HEK293 (cell line): ENCODE measurements at regions not wholly inside any gene's neighbourhood (a gene's known extent, or its start where the extent isn't known, plus 50 kb on each side); places are given as distances from the start of the nearest gene placed in this dataset.

Experiments
- CTCF ChIA-PET: fragments of 350-600 bp; formaldehyde crosslinking; extraction: SDS; loops from one replicate; lab custom pipeline; 2021; ENCODE audit warnings: antibody characterized with exemption; lab: Yijun Ruan, JAX
- POLR2A ChIA-PET: fragments of 300-600 bp; formaldehyde crosslinking; extraction: SDS; loops from one replicate; lab custom pipeline; 2020; ENCODE audit warnings: antibody characterized with exemption, inconsistent platforms; lab: Yijun Ruan, JAX
- H3K27ac ChIP-seq: fragments of 200-500 bp; sonication (Bioruptor generic); 2 replicates; pipeline ENCODE4 v1.5.1; 2014; ENCODE audit warnings: low read depth, low read length, control low read depth, inconsistent platforms; ENCODE audit errors: extremely low read depth
- H3K36me3 ChIP-seq, 2 experiments: fragments of 200-500 bp in 1 of 2; sonication (Bioruptor generic) in 1 of 2; 1 replicate in 1 of 2; 2 replicates in 1 of 2; pipeline ENCODE4 v1.5.1; 2014 to 2017; ENCODE audit warnings: inconsistent platforms in 2 of 2, low read length in 2 of 2; ENCODE audit not compliant: control insufficient read depth in 2 of 2, insufficient read depth in 1 of 2
- H3K4me1 ChIP-seq: fragments of 200-500 bp; sonication (Bioruptor generic); 2 replicates; pipeline ENCODE4 v1.5.1; 2014; ENCODE audit warnings: mild to moderate bottlenecking, low read length, inconsistent platforms; ENCODE audit not compliant: control insufficient read depth, insufficient read depth
- H3K4me3 ChIP-seq: 2 replicates; pipeline ENCODE4 v1.5.1; 2011; ENCODE audit warnings: low read depth, mild to moderate bottlenecking, control low read depth, low read length, moderate library complexity
- H3K9me3 ChIP-seq: fragments of 200-500 bp; sonication (Bioruptor generic); 2 replicates; pipeline ENCODE4 v1.5.1; 2014; ENCODE audit warnings: low read depth, low read length, inconsistent platforms; ENCODE audit not compliant: control insufficient read depth, insufficient read depth
- BCL6B ChIP-seq: fragments of 450-650 bp; formaldehyde crosslinking; IDR thresholded peaks from 2 replicates; pipeline ENCODE4 v1.5.1; 2017; ENCODE audit warnings: missing biosample characterization, missing genetic modification characterization
- HIC1 ChIP-seq: fragments of 450-650 bp; formaldehyde crosslinking; IDR thresholded peaks from 2 replicates; pipeline ENCODE4 v1.5.1; 2016; ENCODE audit warnings: missing biosample characterization, missing genetic modification characterization
- HOXD13 ChIP-seq: sonication (generic); formaldehyde crosslinking; IDR thresholded peaks from 2 replicates; pipeline ENCODE4 v1.8.0; 2022; ENCODE audit warnings: missing genetic modification reagents, borderline replicate concordance
- PRDM6 ChIP-seq: fragments of 450-650 bp; formaldehyde crosslinking; IDR thresholded peaks from 2 replicates; pipeline ENCODE4 v1.5.1; 2017; ENCODE audit warnings: missing biosample characterization, missing genetic modification characterization
- SCRT1 ChIP-seq: fragments of 450-650 bp; formaldehyde crosslinking; IDR thresholded peaks from 2 replicates; pipeline ENCODE4 v1.5.1; 2016; ENCODE audit warnings: missing biosample characterization, missing genetic modification characterization, borderline replicate concordance
- ZNF10 ChIP-seq: fragments of 450-650 bp; formaldehyde crosslinking; IDR thresholded peaks from 2 replicates; pipeline ENCODE4 v1.5.1; 2017; ENCODE audit warnings: missing biosample characterization, missing genetic modification characterization
- ZNF223 ChIP-seq: fragments of 450-650 bp; formaldehyde crosslinking; IDR thresholded peaks from 2 replicates; pipeline ENCODE4 v1.5.1; 2016; ENCODE audit warnings: missing biosample characterization, missing genetic modification characterization
- ZNF26 ChIP-seq: fragments of 450-650 bp; formaldehyde crosslinking; IDR thresholded peaks from 2 replicates; pipeline ENCODE4 v1.5.1; 2016; ENCODE audit warnings: missing biosample characterization, missing genetic modification characterization
- ZNF354C ChIP-seq: fragments of 450-650 bp; formaldehyde crosslinking; IDR thresholded peaks from 2 replicates; pipeline ENCODE4 v1.5.1; 2016; ENCODE audit warnings: missing biosample characterization, missing genetic modification characterization, low read depth, borderline replicate concordance
- ZNF391 ChIP-seq: fragments of 450-650 bp; formaldehyde crosslinking; IDR thresholded peaks from 2 replicates; pipeline ENCODE4 v1.5.1; 2016; ENCODE audit warnings: low read depth, missing biosample characterization, missing genetic modification characterization, borderline replicate concordance
- ZNF404 ChIP-seq: fragments of 450-650 bp; formaldehyde crosslinking; IDR thresholded peaks from 2 replicates; pipeline ENCODE4 v1.5.1; 2017; ENCODE audit warnings: missing biosample characterization, missing genetic modification characterization
- ZNF561 ChIP-seq: fragments of 450-650 bp; IDR thresholded peaks from 2 replicates; pipeline ENCODE4 v1.5.1; 2018; ENCODE audit warnings: missing biosample characterization, missing genetic modification characterization, borderline replicate concordance
- ZNF600 ChIP-seq: fragments of 450-650 bp; formaldehyde crosslinking; IDR thresholded peaks from 2 replicates; pipeline ENCODE4 v1.5.1; 2016; ENCODE audit warnings: missing biosample characterization, missing genetic modification characterization
- ZNF660 ChIP-seq: fragments of 450-650 bp; IDR thresholded peaks from 2 replicates; pipeline ENCODE4 v1.5.1; 2018; ENCODE audit warnings: missing biosample characterization, mild to moderate bottlenecking, missing genetic modification characterization
- ZNF707 ChIP-seq: fragments of 450-650 bp; formaldehyde crosslinking; IDR thresholded peaks from 2 replicates; pipeline ENCODE4 v1.5.1; 2016; ENCODE audit warnings: missing biosample characterization, missing genetic modification characterization
- ZNF747 ChIP-seq: fragments of 450-650 bp; formaldehyde crosslinking; IDR thresholded peaks from 2 replicates; pipeline ENCODE4 v1.5.1; 2016; ENCODE audit warnings: missing biosample characterization, missing genetic modification characterization
- ZNF843 ChIP-seq: fragments of 450-650 bp; formaldehyde crosslinking; IDR thresholded peaks from 2 replicates; pipeline ENCODE4 v1.5.1; 2016; ENCODE audit warnings: missing biosample characterization, missing genetic modification characterization
- ZSCAN30 ChIP-seq: fragments of 450-650 bp; IDR thresholded peaks from 2 replicates; pipeline ENCODE4 v1.5.1; 2018; ENCODE audit warnings: missing biosample characterization, mild to moderate bottlenecking, missing genetic modification characterization, moderate library complexity
- TF ChIP-seq, protein P1 (sequence below): fragments of 450-650 bp; formaldehyde crosslinking; IDR thresholded peaks from 2 replicates; pipeline ENCODE4 v1.5.1; 2016; ENCODE audit warnings: missing biosample characterization, missing genetic modification characterization
- TF ChIP-seq, protein P2 (sequence below): fragments of 450-650 bp; formaldehyde crosslinking; IDR thresholded peaks from 2 replicates; pipeline ENCODE4 v1.5.1; 2016; ENCODE audit warnings: missing biosample characterization, missing genetic modification characterization, borderline replicate concordance

DNA sequence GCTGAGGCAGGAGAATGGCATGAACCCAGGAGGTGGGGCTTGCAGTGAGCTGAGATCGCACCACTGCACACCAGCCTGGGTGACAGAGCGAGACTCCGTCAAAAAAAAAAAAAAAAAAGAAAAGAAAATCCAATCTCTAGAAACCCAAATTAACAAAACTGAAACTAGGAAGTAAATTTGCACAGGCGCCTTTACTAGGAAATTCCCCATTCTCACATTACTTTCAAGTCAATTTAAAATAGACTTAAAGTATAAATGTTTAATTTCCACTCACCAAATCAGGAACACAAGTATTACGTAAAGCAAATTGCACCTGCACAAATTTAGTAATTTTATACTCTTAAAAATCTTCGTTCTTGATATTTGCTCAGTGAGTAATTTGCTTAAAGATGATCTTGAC, 67.8 kb upstream of the BCAR3 start:
- TF ChIP-seq, protein P1, sequence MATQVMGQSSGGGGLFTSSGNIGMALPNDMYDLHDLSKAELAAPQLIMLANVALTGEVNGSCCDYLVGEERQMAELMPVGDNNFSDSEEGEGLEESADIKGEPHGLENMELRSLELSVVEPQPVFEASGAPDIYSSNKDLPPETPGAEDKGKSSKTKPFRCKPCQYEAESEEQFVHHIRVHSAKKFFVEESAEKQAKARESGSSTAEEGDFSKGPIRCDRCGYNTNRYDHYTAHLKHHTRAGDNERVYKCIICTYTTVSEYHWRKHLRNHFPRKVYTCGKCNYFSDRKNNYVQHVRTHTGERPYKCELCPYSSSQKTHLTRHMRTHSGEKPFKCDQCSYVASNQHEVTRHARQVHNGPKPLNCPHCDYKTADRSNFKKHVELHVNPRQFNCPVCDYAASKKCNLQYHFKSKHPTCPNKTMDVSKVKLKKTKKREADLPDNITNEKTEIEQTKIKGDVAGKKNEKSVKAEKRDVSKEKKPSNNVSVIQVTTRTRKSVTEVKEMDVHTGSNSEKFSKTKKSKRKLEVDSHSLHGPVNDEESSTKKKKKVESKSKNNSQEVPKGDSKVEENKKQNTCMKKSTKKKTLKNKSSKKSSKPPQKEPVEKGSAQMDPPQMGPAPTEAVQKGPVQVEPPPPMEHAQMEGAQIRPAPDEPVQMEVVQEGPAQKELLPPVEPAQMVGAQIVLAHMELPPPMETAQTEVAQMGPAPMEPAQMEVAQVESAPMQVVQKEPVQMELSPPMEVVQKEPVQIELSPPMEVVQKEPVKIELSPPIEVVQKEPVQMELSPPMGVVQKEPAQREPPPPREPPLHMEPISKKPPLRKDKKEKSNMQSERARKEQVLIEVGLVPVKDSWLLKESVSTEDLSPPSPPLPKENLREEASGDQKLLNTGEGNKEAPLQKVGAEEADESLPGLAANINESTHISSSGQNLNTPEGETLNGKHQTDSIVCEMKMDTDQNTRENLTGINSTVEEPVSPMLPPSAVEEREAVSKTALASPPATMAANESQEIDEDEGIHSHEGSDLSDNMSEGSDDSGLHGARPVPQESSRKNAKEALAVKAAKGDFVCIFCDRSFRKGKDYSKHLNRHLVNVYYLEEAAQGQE (tag by site-specific recombination): no peak
- no peak for TF ChIP-seq ZNF404 (tag by site-specific recombination)
- TF ChIP-seq ZNF223: no peak
- no peak for TF ChIP-seq ZNF660 (tag by site-specific recombination)
- Histone ChIP-seq H3K4me1 (0 out of 2 replicates have a peak, but pooled peaks cover 2% of the 10 kb centered on the region), H3K27ac (no peak overlapping the region), H3K4me3 (no peak overlapping the region), H3K36me3 (no peaks in the 10 kb centered on the region), H3K9me3 (no peaks in the 10 kb centered on the region)
- ChIA-PET CTCF (interaction anchor here (0.8 to 1.5 kb wide), 6 partner anchors 14 to 95 kb away, joined by 3 to 6 read pairs (median 4); no protein-coding TSS in a partner anchor), POLR2A (interaction anchor here (0.7 kb wide), 1 partner anchor 32 kb away, joined by 8 read pairs; no protein-coding TSS in a partner anchor)

GRCh38 chr1:93746021-93746812, 64.6 kb upstream of the BCAR3 start:
- Histone ChIP-seq H3K36me3 (no peaks in the 10 kb centered on the region), H3K4me3 (no peak overlapping the region), H3K27ac (no peak overlapping the region), H3K9me3 (no peaks in the 10 kb centered on the region), H3K4me1 (0 out of 2 replicates have a peak, but pooled peaks cover 2% of the 10 kb centered on the region)
- ChIA-PET POLR2A (no interaction called here), CTCF (interaction anchor here (0.6 to 1.2 kb wide), 3 partner anchors 67 to 822 kb away, joined by 3 to 5 read pairs (median 3); no protein-coding TSS in a partner anchor)
- TF ChIP-seq SCRT1 (tag by site-specific recombination) (no peak), PRDM6 (tag by site-specific recombination) (no peak), ZNF10 (tag by site-specific recombination) (no peak), ZNF561 (tag by site-specific recombination) (no peak), HIC1 (tag by site-specific recombination) (no peak), ZNF600 (tag by site-specific recombination) (no peak), HOXD13 (no peak), ZNF843 (tag by site-specific recombination) (no peak), ZNF354C (tag by site-specific recombination) (no peak), ZNF707 (tag by site-specific recombination) (no peak), ZNF391 (no peak), BCL6B (tag by site-specific recombination) (no peak), ZSCAN30 (no peak), ZNF747 (tag by site-specific recombination) (no peak), ZNF26 (tag by site-specific recombination) (no peak)
- TF ChIP-seq, protein P2, sequence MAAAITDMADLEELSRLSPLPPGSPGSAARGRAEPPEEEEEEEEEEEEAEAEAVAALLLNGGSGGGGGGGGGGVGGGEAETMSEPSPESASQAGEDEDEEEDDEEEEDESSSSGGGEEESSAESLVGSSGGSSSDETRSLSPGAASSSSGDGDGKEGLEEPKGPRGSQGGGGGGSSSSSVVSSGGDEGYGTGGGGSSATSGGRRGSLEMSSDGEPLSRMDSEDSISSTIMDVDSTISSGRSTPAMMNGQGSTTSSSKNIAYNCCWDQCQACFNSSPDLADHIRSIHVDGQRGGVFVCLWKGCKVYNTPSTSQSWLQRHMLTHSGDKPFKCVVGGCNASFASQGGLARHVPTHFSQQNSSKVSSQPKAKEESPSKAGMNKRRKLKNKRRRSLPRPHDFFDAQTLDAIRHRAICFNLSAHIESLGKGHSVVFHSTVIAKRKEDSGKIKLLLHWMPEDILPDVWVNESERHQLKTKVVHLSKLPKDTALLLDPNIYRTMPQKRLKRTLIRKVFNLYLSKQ: no peak
